ENCODE measurements at regions not wholly inside any gene's neighbourhood (a gene's known extent, or its start where the extent isn't known, plus 50 kb on each side); places are given as distances from the start of the nearest gene placed in this dataset.

GRCh38 chr4:130995988-130996387, 1900.0 kb downstream of the C4orf33 start:
- TF ChIP-seq CTCF (conservative IDR thresholded peaks at IDR 0.05; ENCODE audit: low read depth, low read length) (no peak), EZH2 (IDR thresholded peaks at IDR 0.05; ENCODE audit: borderline replicate concordance, low read depth, low read length, poor library complexity, severe bottlenecking) (no peak)

Data from A673 (cell line).